IMR-90 (cell line): ENCODE measurements at regions not wholly inside any gene's neighbourhood (a gene's known extent, or its start where the extent isn't known, plus 50 kb on each side); places are given as distances from the start of the nearest gene placed in this dataset.

ENCODE experiments used
- ATAC-seq: fragments of 200-7000 bp; cut with Tn5 transposase; 2 replicates; pipeline ENCODE4 v1.9.1; 2020; ENCODE audit warnings: low read depth, mild to moderate bottlenecking, moderate library complexity
- BruUV-seq: library from RNA; stranded (reverse); fragments of 400-500 nt; replicated peaks from 2 replicates; lab custom pipeline; 2021; lab: Mats Ljungman, UMichigan
- CTCF ChIA-PET: fragments of 300-600 bp; formaldehyde crosslinking; extraction: SDS; loops from one replicate; lab custom pipeline; 2021; ENCODE audit warnings: antibody characterized with exemption; lab: Yijun Ruan, JAX
- POLR2A ChIA-PET: fragments of 300-600 bp; sonication (Branson Sonifier 250); formaldehyde crosslinking; loops from one replicate; lab custom pipeline; 2022; ENCODE audit warnings: antibody characterized with exemption; ENCODE audit not compliant: unreplicated experiment; lab: Charles Lee
- DNase-seq: peaks from one replicate; pipeline ENCODE4 v3.0.0; 2013
- H2AFZ ChIP-seq: replicated peaks from 2 replicates; pipeline ENCODE3; 2013; ENCODE audit warnings: low read length, mild to moderate bottlenecking; ENCODE audit not compliant: poor library complexity
- H2AK5ac ChIP-seq: 2 replicates; pipeline ENCODE4 v1.6.1; 2013; ENCODE audit warnings: low read depth, low read length, inconsistent platforms
- H2AK9ac ChIP-seq: replicated peaks from 2 replicates; pipeline ENCODE3; 2013; ENCODE audit warnings: mild to moderate bottlenecking, low read depth, low read length, moderate library complexity; ENCODE audit not compliant: poor library complexity
- H2BK120ac ChIP-seq: 2 replicates; pipeline ENCODE4 v1.6.1; 2013; ENCODE audit warnings: low read depth, low read length, inconsistent platforms
- H2BK15ac ChIP-seq: 3 replicates; pipeline ENCODE4 v1.6.1; 2013; ENCODE audit warnings: low read depth, low read length, inconsistent platforms
- H2BK20ac ChIP-seq: 2 replicates; pipeline ENCODE4 v1.6.1; 2013; ENCODE audit warnings: low read depth, mild to moderate bottlenecking, inconsistent platforms, low read length, moderate library complexity
- H2BK5ac ChIP-seq: 2 replicates; pipeline ENCODE4 v1.6.1; 2013; ENCODE audit warnings: mild to moderate bottlenecking, low read depth, low read length, inconsistent platforms; ENCODE audit not compliant: poor library complexity, severe bottlenecking
- H3K14ac ChIP-seq: replicated peaks from 2 replicates; pipeline ENCODE4 v1.6.1; 2013; ENCODE audit warnings: low read depth, low read length, inconsistent platforms
- H3K18ac ChIP-seq: 2 replicates; pipeline ENCODE4 v1.6.1; 2013; ENCODE audit warnings: low read depth, low read length, control low read depth
- H3K23ac ChIP-seq: 2 replicates; pipeline ENCODE4 v1.6.1; 2013; ENCODE audit warnings: low read depth, low read length, inconsistent platforms
- H3K27ac ChIP-seq: 2 replicates; pipeline ENCODE4 v1.5.1; 2013; ENCODE audit warnings: mild to moderate bottlenecking, control low read depth, low read length; ENCODE audit not compliant: insufficient read depth
- H3K27me3 ChIP-seq: 2 replicates; pipeline ENCODE4 v1.6.1; 2013; ENCODE audit warnings: low read length; ENCODE audit not compliant: control insufficient read depth, insufficient read depth
- H3K36me3 ChIP-seq: 2 replicates; pipeline ENCODE4 v1.6.1; 2013; ENCODE audit warnings: low read length, mixed read lengths; ENCODE audit not compliant: control insufficient read depth, insufficient read depth
- H3K4ac ChIP-seq: 2 replicates; pipeline ENCODE4 v1.6.1; 2013; ENCODE audit warnings: low read depth, low read length, inconsistent platforms
- H3K4me1 ChIP-seq: 2 replicates; pipeline ENCODE4 v1.6.1; 2013; ENCODE audit warnings: low read length, mixed read lengths; ENCODE audit not compliant: control insufficient read depth, insufficient read depth
- H3K4me2 ChIP-seq: 2 replicates; pipeline ENCODE4 v1.6.1; 2013; ENCODE audit warnings: low read depth, mild to moderate bottlenecking, control low read depth, low read length, moderate library complexity
- H3K4me3 ChIP-seq: 2 replicates; pipeline ENCODE4 v1.5.1; 2013; ENCODE audit warnings: low read depth, mild to moderate bottlenecking, control low read depth, low read length, moderate library complexity; ENCODE audit not compliant: insufficient read depth
- H3K56ac ChIP-seq: 2 replicates; pipeline ENCODE4 v1.6.1; 2013; ENCODE audit warnings: low read length, inconsistent platforms; ENCODE audit not compliant: insufficient read depth; ENCODE audit errors: extremely low read depth
- H3K79me1 ChIP-seq, 2 experiments: 2 replicates each; pipeline ENCODE4 v1.6.1; 2013; ENCODE audit warnings: low read length in 2 of 2, inconsistent platforms in 1 of 2, low read depth in 1 of 2
- H3K9ac ChIP-seq: 2 replicates; pipeline ENCODE4 v1.6.1; 2013; ENCODE audit warnings: low read depth, low read length, control low read depth
- H3K9me1 ChIP-seq: 2 replicates; pipeline ENCODE4 v1.6.1; 2013; ENCODE audit warnings: low read length, inconsistent platforms; ENCODE audit not compliant: insufficient read depth
- H3K9me3 ChIP-seq: 2 replicates; pipeline ENCODE4 v1.6.1; 2013; ENCODE audit warnings: low read length; ENCODE audit not compliant: control insufficient read depth, insufficient read depth
- H4K20me1 ChIP-seq: 2 replicates; pipeline ENCODE4 v1.6.1; 2013; ENCODE audit warnings: low read length, inconsistent platforms; ENCODE audit not compliant: insufficient read depth
- H4K5ac ChIP-seq: 2 replicates; pipeline ENCODE4 v1.6.1; 2013; ENCODE audit warnings: mild to moderate bottlenecking, low read depth, low read length, control low read depth
- H4K8ac ChIP-seq, 2 experiments: 2 replicates each; pipeline ENCODE4 v1.6.1; 2013; ENCODE audit warnings: low read depth in 2 of 2, low read length in 2 of 2, control low read depth in 1 of 2, inconsistent platforms in 1 of 2
- H4K91ac ChIP-seq: 2 replicates; pipeline ENCODE4 v1.6.1; 2013; ENCODE audit warnings: low read depth, low read length, inconsistent platforms; ENCODE audit not compliant: insufficient read depth
- CHD1 ChIP-seq: IDR thresholded peaks from 2 replicates; pipeline ENCODE4 v1.6.1; 2012; ENCODE audit warnings: low read depth, low read length, improper control_type of control experiment
- ELK1 ChIP-seq: fragments of 150-350 bp; IDR thresholded peaks from 2 replicates; pipeline ENCODE4 v1.6.1; 2016; ENCODE audit warnings: low read depth, mild to moderate bottlenecking, low read length, moderate library complexity, borderline replicate concordance
- MAZ ChIP-seq: IDR thresholded peaks from 2 replicates; pipeline ENCODE4 v1.6.1; 2012; ENCODE audit warnings: low read depth, mild to moderate bottlenecking, low read length, improper control_type of control experiment, moderate library complexity, borderline replicate concordance
- NFE2L2 ChIP-seq: fragments of 150-350 bp; IDR thresholded peaks from 2 replicates; pipeline ENCODE4 v1.6.1; 2016; ENCODE audit warnings: low read depth, mild to moderate bottlenecking, low read length
- RAD21 ChIP-seq: IDR thresholded peaks from 2 replicates; pipeline ENCODE4 v1.6.1; 2012; ENCODE audit warnings: low read length, improper control_type of control experiment
- SMC3 ChIP-seq: fragments of 150-350 bp; IDR thresholded peaks from 2 replicates; pipeline ENCODE4 v1.6.1; 2016; ENCODE audit warnings: low read depth, mild to moderate bottlenecking, antibody characterized with exemption, low read length, moderate library complexity
- WGBS, 2 experiments: methylation state at CpG; one replicate each; pipeline versions ENCODE4 v1.1.5 to v1.1.7; 2013; ENCODE audit warnings: missing lambda C conversion rate in 2 of 2; ENCODE audit not compliant: insufficient read length in 1 of 2; ENCODE audit errors: extremely low coverage in 2 of 2; 5-methylcytosine and 5-hydroxymethylcytosine counted together
- dilution Hi-C: fragments of 300-500 bp; cut with HindIII; formaldehyde crosslinking; loops from one replicate; pipeline ENCODE4 v1.14.3; 2018; ENCODE audit warnings: low sequenced_read_pairs; ENCODE audit not compliant: unreplicated experiment
- in situ Hi-C: fragments of 300-500 bp; cut with MboI; formaldehyde crosslinking; loops from 3 replicates; pipeline ENCODE4 v1.14.3; 2019; ENCODE audit warnings: low sequenced_read_pairs, inconsistent platforms, mixed read lengths
- intact Hi-C: fragments of 100-400 bp; cut with micrococcal nuclease; formaldehyde crosslinking; loops from 2 replicates; pipeline ENCODE4 v1.10.0; 2022

GRCh38 chr4:27931584-27931983 is 1070.9 kb downstream of the STIM2 start:
- no peak overlapping the region for H2AFZ ChIP-seq
- H3K4me3 ChIP-seq, result no peak overlapping the region
- H2AK5ac ChIP-seq, result no peak overlapping the region
- H4K8ac ChIP-seq, result no peak overlapping the region
- H3K4ac ChIP-seq, result no peak overlapping the region
- no peak overlapping the region for H2AK9ac ChIP-seq
- in situ Hi-C loops, result no loop called here
- DNase-seq (no peak), ATAC-seq (no peak)
- H3K27ac ChIP-seq, result no peak overlapping the region
- no peak overlapping the region for H2BK5ac ChIP-seq
- H2BK20ac ChIP-seq, result no peak overlapping the region
- no peaks in the 10 kb centered on the region for H3K4me1 ChIP-seq
- no peak overlapping the region for H3K18ac ChIP-seq
- dilution Hi-C loops, result no loop called here
- CTCF ChIA-PET, result no interaction called here
- H3K9me1 ChIP-seq, result no peaks in the 10 kb centered on the region
- no TSS peak for BruUV-seq
- H2BK120ac ChIP-seq, result no peak overlapping the region
- TF ChIP-seq SMC3 (no peak), CHD1 (no peak), RAD21 (no peak), ELK1 (no peak), NFE2L2 (no peak), MAZ (no peak)
- H4K5ac ChIP-seq, result no peak overlapping the region
- no peak overlapping the region for H3K14ac ChIP-seq
- no peak overlapping the region for H3K9ac ChIP-seq
- H4K20me1 ChIP-seq, result no peaks in the 10 kb centered on the region
- no peak overlapping the region for H3K56ac ChIP-seq
- no peak overlapping the region for H3K23ac ChIP-seq
- intact Hi-C loops, result no loop called here
- POLR2A ChIA-PET, result no interaction called here
- no peak overlapping the region for H4K91ac ChIP-seq
- no peaks in the 10 kb centered on the region for H3K79me1 ChIP-seq
- no peaks in the 10 kb centered on the region for H3K36me3 ChIP-seq
- no peak overlapping the region for H3K4me2 ChIP-seq
- WGBS, 2 experiments, result no CpG with 5 or more reads among the region's 1 CpG
- H2BK15ac ChIP-seq, result no peak overlapping the region
- no peaks in the 10 kb centered on the region for H3K27me3 ChIP-seq
- no peaks in the 10 kb centered on the region for H3K9me3 ChIP-seq
